K562 (cell line): ENCODE measurements at regions not wholly inside any gene's neighbourhood (a gene's known extent, or its start where the extent isn't known, plus 50 kb on each side); places are given as distances from the start of the nearest gene placed in this dataset.

Experiments
- EP300 ChIP-seq: IDR thresholded peaks from 2 replicates; pipeline ENCODE4 v1.6.1; 2012; ENCODE audit warnings: low read length, improper control_type of control experiment
- MEF2D ChIP-seq: conservative IDR thresholded peaks from 2 replicates; pipeline ENCODE4 v1.6.1; 2016; ENCODE audit warnings: low read depth, missing genetic modification characterization, missing compliant biosample characterization
- MXI1 ChIP-seq: IDR thresholded peaks from 2 replicates; pipeline ENCODE4 v1.6.1; 2011; ENCODE audit warnings: low read depth, mild to moderate bottlenecking, improper control_type of control experiment, low read length
- RFX1 ChIP-seq: fragments of 450-650 bp; IDR thresholded peaks from 2 replicates; pipeline ENCODE4 v1.6.1; 2016; ENCODE audit warnings: mild to moderate bottlenecking, moderate library complexity
- USF1 ChIP-seq: sonication (generic); formaldehyde crosslinking; IDR thresholded peaks from 2 replicates; pipeline ENCODE4 v1.9.0; 2022; ENCODE audit warnings: mild to moderate bottlenecking, missing genetic modification reagents
- TF ChIP-seq, protein P1 (sequence below): fragments of 200-600 bp; sonication (generic); IDR thresholded peaks from one replicate; pipeline ENCODE4 v1.6.1; 2012; ENCODE audit warnings: mild to moderate bottlenecking, low read depth, low read length, inconsistent platforms
- TF ChIP-seq, protein P2 (sequence below): sonication (generic); formaldehyde crosslinking; IDR thresholded peaks from 2 replicates; pipeline ENCODE4 v1.8.0; 2023; ENCODE audit warnings: mild to moderate bottlenecking, missing genetic modification reagents

DNA sequence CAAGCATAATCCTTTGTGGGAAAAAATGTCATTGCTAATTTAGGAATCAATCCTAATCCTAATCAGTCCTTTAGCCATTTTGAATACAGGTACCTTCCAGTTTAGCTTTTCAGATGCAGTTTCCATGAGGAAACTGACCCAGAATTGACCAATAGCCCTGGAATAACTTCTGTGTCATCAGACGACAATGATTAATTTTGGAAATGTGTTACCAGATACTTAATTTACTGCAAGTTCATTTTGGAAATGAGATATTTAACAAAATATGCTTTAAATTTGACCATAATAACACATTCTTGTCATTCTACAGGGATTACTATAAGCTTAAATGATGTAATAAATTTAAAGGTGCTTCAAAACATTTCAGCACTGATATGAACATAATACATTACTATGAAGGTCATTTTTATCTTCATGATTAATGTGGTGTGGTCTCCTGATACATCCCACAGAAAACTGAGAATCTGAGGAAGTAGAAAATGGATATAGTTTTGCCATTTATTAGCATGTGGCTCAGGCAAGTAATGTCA is 129.8 kb upstream of the SH3BP4 start:
- no peak for TF ChIP-seq USF1 (CRISPR knock-in tag)
- TF ChIP-seq RFX1, result no peak
- TF ChIP-seq, protein P1, sequence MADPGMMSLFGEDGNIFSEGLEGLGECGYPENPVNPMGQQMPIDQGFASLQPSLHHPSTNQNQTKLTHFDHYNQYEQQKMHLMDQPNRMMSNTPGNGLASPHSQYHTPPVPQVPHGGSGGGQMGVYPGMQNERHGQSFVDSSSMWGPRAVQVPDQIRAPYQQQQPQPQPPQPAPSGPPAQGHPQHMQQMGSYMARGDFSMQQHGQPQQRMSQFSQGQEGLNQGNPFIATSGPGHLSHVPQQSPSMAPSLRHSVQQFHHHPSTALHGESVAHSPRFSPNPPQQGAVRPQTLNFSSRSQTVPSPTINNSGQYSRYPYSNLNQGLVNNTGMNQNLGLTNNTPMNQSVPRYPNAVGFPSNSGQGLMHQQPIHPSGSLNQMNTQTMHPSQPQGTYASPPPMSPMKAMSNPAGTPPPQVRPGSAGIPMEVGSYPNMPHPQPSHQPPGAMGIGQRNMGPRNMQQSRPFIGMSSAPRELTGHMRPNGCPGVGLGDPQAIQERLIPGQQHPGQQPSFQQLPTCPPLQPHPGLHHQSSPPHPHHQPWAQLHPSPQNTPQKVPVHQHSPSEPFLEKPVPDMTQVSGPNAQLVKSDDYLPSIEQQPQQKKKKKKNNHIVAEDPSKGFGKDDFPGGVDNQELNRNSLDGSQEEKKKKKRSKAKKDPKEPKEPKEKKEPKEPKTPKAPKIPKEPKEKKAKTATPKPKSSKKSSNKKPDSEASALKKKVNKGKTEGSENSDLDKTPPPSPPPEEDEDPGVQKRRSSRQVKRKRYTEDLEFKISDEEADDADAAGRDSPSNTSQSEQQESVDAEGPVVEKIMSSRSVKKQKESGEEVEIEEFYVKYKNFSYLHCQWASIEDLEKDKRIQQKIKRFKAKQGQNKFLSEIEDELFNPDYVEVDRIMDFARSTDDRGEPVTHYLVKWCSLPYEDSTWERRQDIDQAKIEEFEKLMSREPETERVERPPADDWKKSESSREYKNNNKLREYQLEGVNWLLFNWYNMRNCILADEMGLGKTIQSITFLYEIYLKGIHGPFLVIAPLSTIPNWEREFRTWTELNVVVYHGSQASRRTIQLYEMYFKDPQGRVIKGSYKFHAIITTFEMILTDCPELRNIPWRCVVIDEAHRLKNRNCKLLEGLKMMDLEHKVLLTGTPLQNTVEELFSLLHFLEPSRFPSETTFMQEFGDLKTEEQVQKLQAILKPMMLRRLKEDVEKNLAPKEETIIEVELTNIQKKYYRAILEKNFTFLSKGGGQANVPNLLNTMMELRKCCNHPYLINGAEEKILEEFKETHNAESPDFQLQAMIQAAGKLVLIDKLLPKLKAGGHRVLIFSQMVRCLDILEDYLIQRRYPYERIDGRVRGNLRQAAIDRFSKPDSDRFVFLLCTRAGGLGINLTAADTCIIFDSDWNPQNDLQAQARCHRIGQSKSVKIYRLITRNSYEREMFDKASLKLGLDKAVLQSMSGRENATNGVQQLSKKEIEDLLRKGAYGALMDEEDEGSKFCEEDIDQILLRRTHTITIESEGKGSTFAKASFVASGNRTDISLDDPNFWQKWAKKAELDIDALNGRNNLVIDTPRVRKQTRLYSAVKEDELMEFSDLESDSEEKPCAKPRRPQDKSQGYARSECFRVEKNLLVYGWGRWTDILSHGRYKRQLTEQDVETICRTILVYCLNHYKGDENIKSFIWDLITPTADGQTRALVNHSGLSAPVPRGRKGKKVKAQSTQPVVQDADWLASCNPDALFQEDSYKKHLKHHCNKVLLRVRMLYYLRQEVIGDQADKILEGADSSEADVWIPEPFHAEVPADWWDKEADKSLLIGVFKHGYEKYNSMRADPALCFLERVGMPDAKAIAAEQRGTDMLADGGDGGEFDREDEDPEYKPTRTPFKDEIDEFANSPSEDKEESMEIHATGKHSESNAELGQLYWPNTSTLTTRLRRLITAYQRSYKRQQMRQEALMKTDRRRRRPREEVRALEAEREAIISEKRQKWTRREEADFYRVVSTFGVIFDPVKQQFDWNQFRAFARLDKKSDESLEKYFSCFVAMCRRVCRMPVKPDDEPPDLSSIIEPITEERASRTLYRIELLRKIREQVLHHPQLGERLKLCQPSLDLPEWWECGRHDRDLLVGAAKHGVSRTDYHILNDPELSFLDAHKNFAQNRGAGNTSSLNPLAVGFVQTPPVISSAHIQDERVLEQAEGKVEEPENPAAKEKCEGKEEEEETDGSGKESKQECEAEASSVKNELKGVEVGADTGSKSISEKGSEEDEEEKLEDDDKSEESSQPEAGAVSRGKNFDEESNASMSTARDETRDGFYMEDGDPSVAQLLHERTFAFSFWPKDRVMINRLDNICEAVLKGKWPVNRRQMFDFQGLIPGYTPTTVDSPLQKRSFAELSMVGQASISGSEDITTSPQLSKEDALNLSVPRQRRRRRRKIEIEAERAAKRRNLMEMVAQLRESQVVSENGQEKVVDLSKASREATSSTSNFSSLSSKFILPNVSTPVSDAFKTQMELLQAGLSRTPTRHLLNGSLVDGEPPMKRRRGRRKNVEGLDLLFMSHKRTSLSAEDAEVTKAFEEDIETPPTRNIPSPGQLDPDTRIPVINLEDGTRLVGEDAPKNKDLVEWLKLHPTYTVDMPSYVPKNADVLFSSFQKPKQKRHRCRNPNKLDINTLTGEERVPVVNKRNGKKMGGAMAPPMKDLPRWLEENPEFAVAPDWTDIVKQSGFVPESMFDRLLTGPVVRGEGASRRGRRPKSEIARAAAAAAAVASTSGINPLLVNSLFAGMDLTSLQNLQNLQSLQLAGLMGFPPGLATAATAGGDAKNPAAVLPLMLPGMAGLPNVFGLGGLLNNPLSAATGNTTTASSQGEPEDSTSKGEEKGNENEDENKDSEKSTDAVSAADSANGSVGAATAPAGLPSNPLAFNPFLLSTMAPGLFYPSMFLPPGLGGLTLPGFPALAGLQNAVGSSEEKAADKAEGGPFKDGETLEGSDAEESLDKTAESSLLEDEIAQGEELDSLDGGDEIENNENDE, result no peak
- TF ChIP-seq MXI1, result no peak
- TF ChIP-seq, protein P2, sequence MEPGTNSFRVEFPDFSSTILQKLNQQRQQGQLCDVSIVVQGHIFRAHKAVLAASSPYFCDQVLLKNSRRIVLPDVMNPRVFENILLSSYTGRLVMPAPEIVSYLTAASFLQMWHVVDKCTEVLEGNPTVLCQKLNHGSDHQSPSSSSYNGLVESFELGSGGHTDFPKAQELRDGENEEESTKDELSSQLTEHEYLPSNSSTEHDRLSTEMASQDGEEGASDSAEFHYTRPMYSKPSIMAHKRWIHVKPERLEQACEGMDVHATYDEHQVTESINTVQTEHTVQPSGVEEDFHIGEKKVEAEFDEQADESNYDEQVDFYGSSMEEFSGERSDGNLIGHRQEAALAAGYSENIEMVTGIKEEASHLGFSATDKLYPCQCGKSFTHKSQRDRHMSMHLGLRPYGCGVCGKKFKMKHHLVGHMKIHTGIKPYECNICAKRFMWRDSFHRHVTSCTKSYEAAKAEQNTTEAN (CRISPR knock-in tag), result no peak
- no peak for TF ChIP-seq MEF2D (tag)
- TF ChIP-seq EP300, result no peak
